Mesenteric fat pad (tissue), 1 donor: ENCODE measurements at regions not wholly inside any gene's neighbourhood (a gene's known extent, or its start where the extent isn't known, plus 50 kb on each side); places are given as distances from the start of the nearest gene placed in this dataset.
"Not testable (repeated sequence)": the region's sequence is repeated elsewhere in the genome, so short reads cannot be mapped to it uniquely, and the experiment has no call there.

Experiments used
- DNase-seq: peaks from one replicate; pipeline ENCODE4 v3.0.0-alpha.2; 2020; ENCODE audit warnings: low spot score
- donor health status: DM: yes; HTN: yes; CAD: no.

DNA sequence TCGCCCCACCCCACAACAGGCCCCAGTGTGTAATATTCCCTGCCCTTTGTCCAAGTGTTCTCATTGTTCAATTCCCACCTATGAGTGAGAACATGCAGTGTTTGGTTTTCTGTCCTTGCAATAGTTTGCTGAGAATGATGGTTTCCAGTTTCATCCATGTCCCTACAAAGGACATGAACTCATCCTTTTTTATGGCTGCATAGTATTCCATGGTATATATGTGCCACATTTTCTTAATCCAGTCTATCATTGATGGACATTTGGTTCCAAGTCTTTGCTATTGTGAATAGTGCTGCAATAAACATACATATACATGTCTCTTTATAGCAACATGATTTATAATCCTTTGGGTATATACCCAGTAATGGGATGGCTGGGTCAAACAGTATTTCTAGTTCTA is 132.7 kb downstream of the SNX10 start:
- DNase-seq = not testable (repeated sequence)

DNA sequence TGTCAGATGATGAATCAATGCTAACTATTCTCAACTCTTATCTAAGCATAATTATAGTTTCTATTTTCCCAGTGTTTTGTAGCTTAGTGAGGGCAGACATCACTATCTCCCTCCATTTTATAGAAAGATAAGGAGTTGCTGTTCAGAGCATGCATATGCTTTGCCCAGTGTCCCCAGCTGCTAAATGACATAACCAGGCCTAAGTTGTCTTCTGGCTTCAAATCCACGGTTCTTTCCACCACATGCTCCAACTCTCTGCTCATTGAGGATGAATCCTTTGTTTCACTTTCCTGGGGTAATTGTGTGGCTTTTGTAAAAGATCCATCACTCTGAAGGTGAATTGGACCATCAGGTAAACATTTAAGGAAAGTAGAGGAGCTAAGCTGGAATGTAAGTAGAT is 134.0 kb downstream of the SNX10 start:
- no peak for DNase-seq

DNA sequence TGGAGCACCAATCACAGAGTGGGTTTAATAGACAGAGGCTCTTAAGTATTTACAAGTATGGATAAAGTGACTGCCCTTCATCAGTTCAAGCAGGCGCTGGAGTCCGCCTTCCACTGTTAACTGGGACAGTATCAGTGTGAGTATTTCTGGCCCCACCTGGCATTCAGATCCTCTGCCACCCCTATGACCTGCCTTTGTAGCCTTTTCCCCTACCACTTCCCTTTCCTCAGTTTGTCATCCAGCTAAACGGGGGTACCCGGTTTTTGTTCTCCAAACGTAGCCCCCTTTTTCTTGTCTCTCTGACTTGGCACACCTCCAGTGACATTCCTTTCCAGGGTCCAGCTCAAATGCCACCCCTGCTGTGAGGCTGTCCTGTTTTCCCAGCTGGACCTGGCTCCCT is 134.4 kb downstream of the SNX10 start:
- DNase-seq = no peak

DNA sequence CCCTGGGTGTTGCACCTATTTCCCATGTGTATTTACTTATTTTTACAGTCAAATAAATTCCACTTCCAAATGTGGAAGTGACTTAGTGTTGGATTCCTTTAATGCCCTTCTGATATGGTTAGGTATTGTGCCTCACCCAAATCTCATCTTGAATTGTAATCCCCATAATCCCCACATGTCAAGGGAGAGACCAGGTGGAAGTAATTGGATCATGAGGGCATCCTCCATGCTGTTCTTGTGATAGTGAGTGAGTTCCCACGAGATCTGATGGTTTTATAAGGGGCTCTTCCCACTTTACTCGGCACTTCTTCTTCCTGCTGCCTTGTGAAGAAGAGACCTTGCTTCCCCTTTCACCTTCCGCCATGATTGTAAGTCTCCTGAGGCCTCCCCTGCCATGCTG is 136.9 kb downstream of the SNX10 start:
- no peak for DNase-seq

DNA sequence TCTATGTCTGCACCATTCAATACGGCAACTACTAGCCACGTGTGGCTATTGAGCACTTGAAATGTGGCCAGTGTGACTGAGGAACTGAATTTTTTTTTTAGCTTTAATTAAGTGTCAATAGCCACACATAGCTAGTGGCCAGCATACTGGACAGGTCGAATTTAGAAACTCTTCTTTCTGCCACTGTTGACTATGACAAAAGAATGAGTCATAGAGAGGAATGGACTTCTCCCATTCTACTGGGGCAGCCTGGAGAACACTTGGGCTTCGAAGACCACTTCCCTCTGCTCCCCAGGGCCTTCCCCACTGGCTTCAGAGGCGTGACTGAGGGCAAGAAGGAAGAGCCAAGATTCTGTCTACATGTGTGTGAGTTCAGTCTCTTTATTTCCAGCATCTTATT is 137.5 kb downstream of the SNX10 start:
- DNase-seq = no peak

DNA sequence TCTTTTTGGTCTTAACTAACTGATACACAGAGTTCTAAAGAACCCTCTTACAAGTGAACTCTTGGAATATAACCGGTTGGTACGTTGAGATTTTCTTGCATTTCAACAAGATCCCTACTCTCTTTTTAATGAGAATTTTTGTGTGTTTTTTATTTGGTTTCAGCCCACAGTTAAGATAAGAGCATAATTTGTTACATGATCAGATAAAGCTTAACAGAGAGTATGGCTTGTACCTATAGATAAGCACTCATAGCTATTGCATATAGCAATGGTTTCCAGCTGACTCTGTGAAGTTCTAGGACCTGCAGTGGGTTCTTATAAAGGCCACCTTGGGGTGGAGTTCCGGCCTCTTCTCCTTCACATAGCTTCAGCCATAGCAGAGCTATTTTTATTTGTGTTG is 143.3 kb downstream of the SNX10 start:
- DNase-seq = no peak

DNA sequence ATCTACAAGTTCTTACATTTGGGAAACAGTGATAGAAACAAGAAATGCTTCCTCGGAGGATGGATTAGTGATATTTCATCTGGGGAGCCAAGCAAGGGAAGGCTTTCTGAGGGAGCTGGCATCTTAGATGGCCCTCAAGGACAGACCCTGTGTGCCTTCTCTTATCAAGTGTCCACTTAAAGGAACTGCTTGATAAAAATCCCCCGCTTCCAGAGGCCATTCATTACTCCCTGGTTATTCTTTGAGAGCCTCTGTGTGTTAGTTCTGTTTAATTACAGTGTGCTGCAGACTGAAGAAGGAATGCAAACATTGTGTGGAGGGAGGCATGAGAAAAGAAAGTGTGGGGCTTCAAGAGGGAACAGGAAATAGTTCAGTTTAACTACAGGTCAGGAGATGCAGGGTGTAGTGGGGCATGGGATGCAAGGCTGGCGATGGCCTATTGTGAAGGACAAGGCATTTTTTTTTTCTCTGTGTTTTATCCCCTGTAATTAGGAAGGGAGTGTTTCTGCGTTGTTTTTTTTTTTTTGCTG is 145.4 kb downstream of the SNX10 start:
- no peak for DNase-seq

DNA sequence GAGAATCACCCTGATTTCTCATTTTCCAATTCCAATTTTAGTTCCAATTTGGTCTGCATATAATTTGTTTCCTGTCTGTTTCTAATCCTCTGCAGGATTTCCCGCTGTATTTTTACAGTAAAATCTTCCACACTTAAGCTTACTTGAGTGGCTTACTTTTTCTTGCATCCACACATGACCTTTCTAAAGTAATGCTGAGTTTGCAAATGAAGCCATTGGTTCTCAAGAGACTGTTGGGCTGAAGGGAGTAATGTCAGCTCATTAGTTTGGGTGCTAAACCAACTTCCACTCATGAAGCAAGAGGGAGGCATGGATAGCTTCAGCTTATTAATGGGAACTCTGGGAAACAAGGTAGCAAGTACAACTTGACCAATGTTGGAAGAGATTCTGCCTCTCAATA is 146.4 kb downstream of the SNX10 start:
- no peak for DNase-seq

DNA sequence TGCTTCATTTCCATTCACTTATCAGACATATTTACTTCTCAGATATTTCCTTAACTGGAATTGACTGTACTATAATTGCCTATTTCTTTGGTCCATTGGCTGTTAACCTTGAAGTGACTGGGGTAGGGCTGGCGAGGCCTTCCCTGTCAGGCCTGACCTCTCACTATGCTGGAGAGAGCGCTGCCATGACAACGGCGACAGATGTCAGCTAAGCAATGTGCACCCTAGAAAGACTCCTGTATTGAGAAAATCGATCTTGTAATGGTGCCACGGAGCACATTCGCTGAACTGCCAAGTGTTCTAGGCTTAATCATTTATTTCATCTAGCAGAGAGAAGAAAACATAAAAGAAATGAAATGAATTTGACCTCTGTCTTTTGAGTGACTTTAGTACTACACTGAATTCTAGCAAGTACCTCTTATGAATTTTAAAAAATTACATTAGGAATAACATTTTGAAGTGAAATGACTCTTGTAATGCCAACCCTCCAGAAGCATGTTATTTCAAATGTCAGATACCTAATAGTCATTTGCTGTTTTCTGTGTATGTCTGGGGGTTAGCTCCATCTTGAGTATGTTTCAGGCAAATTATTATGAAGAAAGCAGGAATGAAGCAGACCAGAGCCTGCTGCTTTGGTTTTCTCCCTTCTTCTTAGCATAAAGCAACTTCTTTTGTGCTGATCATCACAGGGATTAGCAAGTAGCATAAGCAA is 148.0 kb downstream of the SNX10 start:
- DNase-seq = no peak

DNA sequence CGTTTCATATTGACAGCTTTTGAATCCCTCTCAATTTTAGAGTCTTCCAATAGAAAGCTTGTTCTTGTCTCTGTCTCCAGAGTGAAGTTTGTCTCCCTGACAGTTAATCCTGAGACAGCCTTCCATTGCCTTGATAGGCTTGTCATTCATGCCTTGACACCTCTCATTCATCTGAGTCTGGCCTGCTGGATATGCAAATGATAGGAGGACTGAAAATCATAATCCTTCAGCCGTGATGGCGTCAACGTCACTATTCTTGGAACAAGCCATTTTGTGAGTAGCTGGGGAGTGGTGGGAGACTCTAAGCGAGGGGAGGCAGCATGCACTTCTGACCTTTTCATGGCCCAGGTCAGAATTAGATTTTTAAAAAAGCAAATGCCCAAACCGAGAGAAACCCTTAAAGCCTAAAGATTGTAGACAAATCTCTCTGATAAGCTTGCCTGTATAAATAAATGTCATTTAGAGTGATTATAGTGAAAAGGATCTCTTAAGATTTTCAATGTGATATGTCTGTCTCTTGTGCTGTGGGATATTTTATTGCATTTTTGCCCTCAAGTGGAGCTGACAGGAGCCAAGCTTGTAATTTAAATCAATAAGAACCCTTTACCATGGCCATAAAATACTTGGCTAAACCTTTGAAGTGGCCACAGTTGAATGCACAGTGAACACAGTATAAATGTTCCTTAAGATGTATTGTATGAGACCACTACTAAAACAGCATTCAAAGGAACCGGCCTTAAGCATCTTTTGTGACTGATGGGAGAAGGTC is 148.8 kb downstream of the SNX10 start:
- no peak for DNase-seq

DNA sequence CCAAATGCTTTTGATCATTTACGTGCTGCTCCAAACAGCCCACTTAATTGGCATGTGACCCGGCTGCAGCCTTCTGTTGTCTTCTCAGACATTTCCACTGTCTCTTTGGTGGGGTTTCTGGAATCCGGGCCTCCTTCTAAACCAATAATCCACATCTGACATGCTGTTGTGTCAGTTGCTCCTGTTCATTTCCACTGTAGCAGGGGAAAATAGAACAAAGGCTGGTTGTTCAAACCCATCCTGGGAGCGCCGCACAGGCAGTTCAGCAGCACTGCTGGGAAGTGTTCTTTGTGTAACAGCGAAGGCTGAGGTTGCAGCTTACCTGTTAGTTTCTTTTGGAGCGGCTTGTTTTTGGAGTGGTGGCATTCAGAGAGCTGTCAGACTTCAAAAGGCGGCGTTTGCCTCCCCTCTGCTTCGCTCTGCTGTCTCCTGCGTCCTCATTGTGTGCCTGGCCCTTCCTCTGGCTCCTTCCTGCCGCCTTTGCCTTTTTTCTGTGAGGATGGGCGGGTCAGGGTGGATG is 149.4 kb downstream of the SNX10 start:
- DNase-seq = no peak

DNA sequence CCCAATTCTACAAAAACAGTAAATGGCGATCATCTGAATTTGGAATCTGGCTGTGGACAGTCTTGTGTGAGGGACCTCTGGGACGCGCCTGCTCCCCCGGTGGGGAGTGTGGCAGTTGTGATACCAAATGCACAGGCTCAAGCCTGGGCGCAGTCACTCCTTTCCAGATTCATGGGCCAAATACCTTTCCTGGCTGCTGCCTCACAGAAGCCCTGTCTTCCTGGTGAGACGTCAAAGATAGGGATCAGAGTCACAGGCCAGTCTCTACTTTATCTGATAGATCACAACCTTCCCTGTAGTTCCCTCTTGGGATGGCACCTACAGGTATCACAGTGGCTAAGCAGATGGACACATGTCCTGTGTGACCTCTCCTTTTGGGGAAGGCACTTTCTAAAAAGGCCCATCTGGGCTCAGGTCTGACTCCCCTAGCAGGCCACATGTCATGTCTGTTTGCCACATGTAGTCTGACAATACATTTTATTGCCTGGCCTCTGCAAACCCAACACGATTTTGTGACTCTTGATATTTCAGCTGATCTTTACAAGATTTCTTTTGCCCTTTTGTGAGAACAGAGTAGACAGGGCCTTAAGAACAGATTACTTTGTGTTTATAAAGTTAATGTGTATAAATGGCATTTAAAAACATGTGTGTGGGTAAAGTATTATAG is 150.1 kb downstream of the SNX10 start:
- DNase-seq = no peak

DNA sequence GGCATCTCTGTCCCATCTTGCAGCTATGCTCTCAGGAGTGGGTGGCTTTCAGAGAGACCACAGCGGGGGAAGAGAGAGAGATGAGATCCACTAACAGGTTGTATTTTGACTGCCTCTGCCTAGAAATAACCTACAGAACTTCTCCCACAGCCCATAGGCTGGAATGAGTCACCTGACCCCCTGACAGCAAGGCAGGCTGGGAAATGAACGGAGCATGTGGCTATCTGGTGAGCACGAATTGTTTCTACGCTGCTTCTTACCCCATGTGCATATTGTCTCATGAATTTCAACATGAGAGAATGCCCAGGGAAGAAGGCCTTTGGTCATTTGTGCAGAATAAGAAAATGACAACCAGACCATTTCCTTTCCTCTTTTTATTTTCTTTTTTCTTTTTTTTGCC is 151.3 kb downstream of the SNX10 start:
- DNase-seq = no peak

DNA sequence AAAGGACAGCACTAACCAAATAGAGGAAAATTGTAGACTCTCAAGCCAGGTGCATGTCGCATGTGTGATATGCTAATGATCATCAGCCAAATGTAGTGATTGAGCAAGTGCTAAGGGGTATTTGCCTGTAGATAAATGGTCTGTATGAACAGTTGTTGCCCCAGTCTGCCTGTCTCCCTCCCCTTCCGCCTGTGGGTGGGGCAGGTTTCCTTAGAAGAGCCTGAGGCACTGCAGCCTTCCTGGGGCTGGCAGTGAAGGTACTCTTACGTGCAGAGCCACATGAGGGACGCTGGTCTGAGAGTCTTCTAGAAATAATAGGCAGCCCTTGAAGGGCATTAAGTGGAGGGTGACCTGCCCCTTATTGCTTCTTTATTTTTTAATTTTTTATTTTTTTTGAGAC is 152.1 kb downstream of the SNX10 start:
- DNase-seq = no peak

DNA sequence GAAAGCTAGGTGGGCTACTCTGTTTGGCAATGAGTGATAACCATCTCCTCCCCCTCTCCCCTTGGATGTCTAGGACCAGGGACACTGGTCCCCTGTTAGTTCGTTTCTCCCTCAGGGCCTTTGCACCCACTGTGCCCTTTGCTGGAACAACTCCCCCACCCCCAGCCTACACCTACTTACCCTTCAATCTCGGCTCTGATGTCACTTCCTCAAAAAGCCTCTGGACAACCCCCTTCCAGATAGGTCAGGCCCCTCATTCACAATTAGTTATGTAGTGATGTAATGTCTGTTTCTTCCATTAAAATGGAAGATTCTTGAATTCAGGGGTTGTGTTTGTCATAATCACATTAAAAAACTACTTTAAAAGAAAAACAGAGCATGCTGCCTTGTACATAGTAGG is 152.9 kb downstream of the SNX10 start:
- no peak for DNase-seq

DNA sequence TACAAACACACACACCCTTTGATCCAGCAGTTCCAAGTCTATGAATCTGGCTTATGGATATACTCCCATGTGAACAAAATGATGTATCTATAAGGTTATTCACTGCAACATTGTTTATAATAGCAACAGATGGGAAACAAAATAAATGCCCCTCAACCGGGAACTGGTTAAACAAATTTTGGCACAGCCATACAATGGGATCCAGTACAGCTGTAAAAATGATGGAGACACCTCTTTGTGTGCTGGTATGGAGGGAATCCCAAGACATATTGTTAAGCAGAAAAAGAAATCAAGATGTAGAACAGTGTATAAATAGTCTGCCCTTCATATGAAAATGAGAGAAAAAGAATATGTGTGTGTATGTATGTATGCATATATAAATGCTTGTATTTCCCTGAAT is 155.5 kb downstream of the SNX10 start:
- no peak for DNase-seq

DNA sequence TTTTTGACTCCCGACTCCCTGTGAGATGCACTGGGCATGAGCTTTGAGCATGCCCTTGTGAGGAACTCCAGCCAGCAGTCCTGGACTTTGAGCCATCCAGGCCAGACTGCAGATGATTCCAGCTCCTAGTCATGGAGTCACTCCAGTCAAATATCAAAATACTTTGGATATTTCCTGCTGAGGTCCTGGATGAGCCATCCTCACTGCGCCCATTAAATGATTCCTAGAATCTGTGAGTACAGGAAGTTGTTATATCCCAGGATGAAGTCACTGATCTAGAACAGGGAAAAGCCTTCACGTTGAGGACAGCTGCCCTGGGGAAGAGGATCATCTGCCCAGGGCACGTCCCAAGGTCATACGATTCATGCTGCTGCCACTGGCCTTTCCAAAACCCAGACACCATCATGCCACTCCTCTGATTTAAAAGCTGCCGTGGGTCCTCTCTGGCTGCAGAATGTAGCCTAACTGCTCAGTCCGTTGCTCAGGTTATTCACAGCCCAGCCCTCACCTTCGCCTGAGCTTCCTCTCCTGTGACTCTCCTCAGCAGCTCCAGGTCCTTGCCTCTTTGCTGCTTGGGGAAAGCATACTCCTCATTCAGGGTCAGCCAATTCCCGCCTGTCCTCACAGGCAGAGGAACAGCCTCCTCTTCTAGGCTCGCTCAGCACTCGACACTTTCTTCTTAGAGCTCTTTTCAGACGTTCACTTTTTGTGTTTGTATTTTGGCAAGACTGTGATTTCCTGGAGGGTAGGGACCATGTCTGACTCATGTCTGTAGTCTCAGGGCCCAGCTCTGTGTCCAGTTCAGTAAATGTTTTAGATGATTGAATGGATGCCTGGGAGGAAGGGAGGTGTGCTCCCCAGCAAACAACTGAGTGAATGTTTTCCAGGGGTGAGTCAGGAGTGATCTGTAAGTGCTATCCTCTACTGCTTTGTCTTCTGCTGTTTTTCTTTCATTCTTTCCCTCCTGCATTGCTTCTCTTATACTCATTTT is 157.8 kb downstream of the SNX10 start:
- no peak for DNase-seq

DNA sequence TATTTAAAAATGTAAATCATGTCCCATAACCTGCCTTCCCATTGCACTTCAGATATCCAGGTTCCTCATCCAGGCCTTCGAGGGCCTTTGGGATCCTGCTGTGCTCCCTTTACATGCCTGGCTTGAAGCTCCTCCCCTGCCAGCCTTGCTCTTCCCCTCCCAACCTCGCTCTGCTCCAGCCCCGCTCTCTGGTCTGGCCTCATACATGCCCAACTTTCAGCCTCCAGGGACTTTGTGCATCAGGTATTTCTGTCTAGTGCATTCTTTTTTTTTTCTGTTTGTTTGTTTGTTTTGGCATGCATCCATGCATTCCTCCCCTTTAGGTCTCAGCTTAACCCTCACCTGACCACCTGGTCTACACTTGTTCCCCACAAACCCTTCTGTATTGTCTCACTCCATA is 160.3 kb downstream of the SNX10 start:
- no peak for DNase-seq

DNA sequence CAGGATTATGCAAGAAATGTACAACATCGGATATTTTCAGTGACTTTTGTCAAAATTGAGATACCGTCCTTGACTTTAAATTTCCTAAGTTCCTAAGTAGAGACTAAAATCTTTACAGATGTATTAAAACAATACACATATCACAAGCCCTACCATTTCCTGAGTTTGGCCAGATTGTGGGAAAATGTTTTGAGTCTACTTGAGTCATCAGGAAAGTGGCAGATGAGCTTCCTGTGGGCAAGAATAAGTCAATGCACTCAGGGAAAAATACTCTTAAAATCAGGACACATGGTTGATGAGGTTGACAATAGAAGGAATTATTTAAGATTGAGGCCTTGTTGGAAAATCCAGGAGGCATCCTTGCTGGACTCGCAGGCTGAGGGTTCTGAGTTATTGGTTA is 162.5 kb downstream of the SNX10 start:
- no peak for DNase-seq

DNA sequence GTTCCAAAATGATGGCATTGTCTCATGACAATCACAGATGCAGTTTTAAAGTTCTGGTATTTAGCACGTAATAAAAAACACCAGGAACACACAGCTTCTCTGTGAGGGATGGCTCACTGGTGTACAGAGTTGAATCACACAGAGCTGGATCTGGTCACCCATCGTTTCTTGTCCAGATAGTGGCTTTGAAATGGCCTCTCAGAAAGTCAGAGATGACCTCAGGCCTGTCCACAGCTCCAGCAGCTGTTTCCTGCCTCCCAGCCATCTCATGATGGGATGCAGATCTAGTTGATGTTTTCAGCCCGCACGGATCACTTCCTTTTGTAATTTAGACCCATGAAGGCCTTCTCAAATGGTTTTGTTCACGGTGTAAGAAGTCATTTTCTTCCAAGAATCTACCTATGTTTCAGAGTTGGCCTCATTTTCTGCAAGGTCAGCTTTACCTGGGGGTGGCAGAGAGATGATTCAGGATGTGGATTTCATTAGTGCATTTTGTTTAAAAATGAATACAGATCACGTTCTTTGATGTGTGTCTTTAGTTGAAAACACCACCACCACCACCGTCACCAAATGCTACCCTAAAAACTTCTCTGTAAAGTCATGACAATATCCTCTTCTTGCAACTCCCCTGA is 166.2 kb downstream of the SNX10 start:
- DNase-seq = no peak
